H1 (cell line): ENCODE measurements at regions not wholly inside any gene's neighbourhood (a gene's known extent, or its start where the extent isn't known, plus 50 kb on each side); places are given as distances from the start of the nearest gene placed in this dataset.

Source experiments
- KDM1A ChIP-seq: fragments of 200-600, 300-600 bp; sonication (generic); IDR thresholded peaks from 2 replicates; pipeline ENCODE4 v1.7.1; 2016; ENCODE audit warnings: mild to moderate bottlenecking, low read length, borderline replicate concordance
- SRF ChIP-seq: IDR thresholded peaks from 2 replicates; pipeline ENCODE4 v1.6.1; 2011; ENCODE audit warnings: mild to moderate bottlenecking, low read depth, low read length, moderate library complexity
- TF ChIP-seq, protein P1 (sequence below), 3 experiments: IDR thresholded peaks; 1 replicate in 2 of 3; 2 replicates in 1 of 3; pipeline versions ENCODE4 v1.5.1 to v1.6.1; 2011; ENCODE audit warnings: low read length in 3 of 3, mild to moderate bottlenecking in 3 of 3, inconsistent platforms in 2 of 3, low read depth in 1 of 3, moderate library complexity in 1 of 3; ENCODE audit not compliant: insufficient read depth in 1 of 3; ENCODE audit errors: control extremely low read depth in 1 of 3

DNA sequence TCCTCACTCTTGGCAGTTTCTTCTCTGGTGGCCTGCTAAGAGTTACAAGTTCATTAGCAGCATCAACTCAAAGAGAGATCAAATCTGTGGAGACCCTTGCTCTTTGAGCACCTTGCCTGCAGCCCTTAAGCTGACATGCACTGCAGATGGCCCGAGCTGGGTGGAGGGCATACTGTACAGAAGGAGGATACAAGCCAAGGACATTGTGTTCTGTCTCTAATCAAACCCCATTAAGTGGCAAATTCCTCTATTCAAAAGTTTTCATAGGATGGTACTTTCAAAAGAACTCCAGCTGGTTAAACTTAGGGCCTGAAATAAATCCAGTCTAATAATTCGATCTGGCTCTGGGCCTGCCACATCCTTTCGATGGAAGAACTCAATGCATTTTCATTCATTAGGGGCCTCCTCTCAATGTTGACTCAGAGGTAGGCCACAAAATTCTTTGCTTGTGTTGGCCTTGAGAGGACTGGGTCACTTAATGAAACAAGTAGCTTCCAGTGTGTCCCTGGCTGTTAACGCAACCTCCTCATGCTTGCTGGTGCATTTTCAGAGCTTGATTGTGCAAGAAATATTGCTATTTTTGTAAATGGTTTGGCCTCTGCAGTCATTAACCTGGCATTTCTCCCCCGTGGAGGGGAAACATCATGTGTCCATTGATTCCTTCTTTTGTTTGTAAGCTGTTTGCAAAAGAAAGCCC, 318.2 kb downstream of the NUAK1 start:
- TF ChIP-seq, protein P1, sequence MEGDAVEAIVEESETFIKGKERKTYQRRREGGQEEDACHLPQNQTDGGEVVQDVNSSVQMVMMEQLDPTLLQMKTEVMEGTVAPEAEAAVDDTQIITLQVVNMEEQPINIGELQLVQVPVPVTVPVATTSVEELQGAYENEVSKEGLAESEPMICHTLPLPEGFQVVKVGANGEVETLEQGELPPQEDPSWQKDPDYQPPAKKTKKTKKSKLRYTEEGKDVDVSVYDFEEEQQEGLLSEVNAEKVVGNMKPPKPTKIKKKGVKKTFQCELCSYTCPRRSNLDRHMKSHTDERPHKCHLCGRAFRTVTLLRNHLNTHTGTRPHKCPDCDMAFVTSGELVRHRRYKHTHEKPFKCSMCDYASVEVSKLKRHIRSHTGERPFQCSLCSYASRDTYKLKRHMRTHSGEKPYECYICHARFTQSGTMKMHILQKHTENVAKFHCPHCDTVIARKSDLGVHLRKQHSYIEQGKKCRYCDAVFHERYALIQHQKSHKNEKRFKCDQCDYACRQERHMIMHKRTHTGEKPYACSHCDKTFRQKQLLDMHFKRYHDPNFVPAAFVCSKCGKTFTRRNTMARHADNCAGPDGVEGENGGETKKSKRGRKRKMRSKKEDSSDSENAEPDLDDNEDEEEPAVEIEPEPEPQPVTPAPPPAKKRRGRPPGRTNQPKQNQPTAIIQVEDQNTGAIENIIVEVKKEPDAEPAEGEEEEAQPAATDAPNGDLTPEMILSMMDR (IDR thresholded peaks at IDR 0.05; ENCODE audit: control extremely low read depth in 1 of 3, insufficient read depth in 1 of 3, low read depth in 1 of 3, low read length in 3 of 3) = no peak
- no peak for TF ChIP-seq SRF
- TF ChIP-seq KDM1A = no peak
